Endothelial cell of umbilical vein (primary cell): ENCODE measurements at regions not wholly inside any gene's neighbourhood (a gene's known extent, or its start where the extent isn't known, plus 50 kb on each side); places are given as distances from the start of the nearest gene placed in this dataset.

Source experiments
- BruUV-seq: library from RNA; stranded (reverse); fragments of 400-500 nt; replicated peaks from 2 replicates; lab custom pipeline; 2021; lab: Mats Ljungman, UMichigan
- CTCF ChIA-PET: fragments of 300-600, 350-600 bp; sonication (Branson Sonifier 250); formaldehyde crosslinking; loops from one replicate; lab custom pipeline; 2021; ENCODE audit warnings: antibody characterized with exemption, inconsistent platforms; lab: Charles Lee
- POLR2A ChIA-PET: fragments of 300-600, 350-600 bp; sonication (Branson Sonifier 250); formaldehyde crosslinking; loops from one replicate; lab custom pipeline; 2021; ENCODE audit warnings: antibody characterized with exemption, inconsistent platforms; lab: Charles Lee
- DNase-seq: peaks from one replicate; pipeline ENCODE4 v3.0.0-alpha.2; 2011; ENCODE audit warnings: low read depth, low spot score
- FAIRE-seq: peaks from 2 replicates; lab custom pipeline; 2011; peaks lifted over from hg19 to GRCh38; lab: Jason Lieb, UNC
- H2AFZ ChIP-seq: 2 replicates; pipeline ENCODE4 v1.6.0; 2012; ENCODE audit warnings: low read depth, low read length, control low read depth, inconsistent platforms
- H3K27ac ChIP-seq: 2 replicates; pipeline ENCODE4 v1.5.1; 2011; ENCODE audit warnings: low read depth, mild to moderate bottlenecking, control low read depth, low read length, moderate library complexity; ENCODE audit not compliant: insufficient read depth
- H3K27me3 ChIP-seq, 2 experiments: 2 replicates each; pipeline versions ENCODE4 v1.6.0 to v1.6.1; 2011; ENCODE audit warnings: low read length in 2 of 2, mixed read lengths in 1 of 2; ENCODE audit not compliant: control insufficient read depth in 2 of 2, insufficient read depth in 2 of 2
- H3K36me3 ChIP-seq, 2 experiments: 2 replicates in 1 of 2; 3 replicates in 1 of 2; pipeline ENCODE4 v1.5.1; 2011; ENCODE audit warnings: low read length in 2 of 2, mild to moderate bottlenecking in 1 of 2, moderate library complexity in 1 of 2; ENCODE audit not compliant: control insufficient read depth in 2 of 2, insufficient read depth in 2 of 2; ENCODE audit errors: extremely low read depth in 1 of 2
- H3K4me1 ChIP-seq: 3 replicates; pipeline ENCODE4 v1.5.1; 2011; ENCODE audit warnings: mild to moderate bottlenecking, low read length; ENCODE audit not compliant: control insufficient read depth, insufficient read depth; ENCODE audit errors: extremely low read depth
- H3K4me2 ChIP-seq: 2 replicates; pipeline ENCODE4 v1.6.1; 2011; ENCODE audit warnings: low read length, control low read depth, mixed read lengths; ENCODE audit not compliant: insufficient read depth
- H3K4me3 ChIP-seq, 3 experiments: fragments of 200-600 bp in 1 of 3; sonication (generic), shearing (Covaris generic) in 1 of 3; replicated peaks in 1 of 3; 2 replicates each; pipeline ENCODE4 v1.5.1; 2011 to 2016; ENCODE audit warnings: control low read depth in 3 of 3, low read length in 3 of 3, mild to moderate bottlenecking in 2 of 3, inconsistent platforms in 1 of 3, low read depth in 1 of 3, moderate library complexity in 1 of 3; ENCODE audit not compliant: insufficient read depth in 1 of 3
- H3K79me2 ChIP-seq: 2 replicates; pipeline ENCODE4 v1.6.0; 2012; ENCODE audit warnings: low read length, inconsistent platforms; ENCODE audit not compliant: control insufficient read depth, insufficient read depth
- H3K9ac ChIP-seq: replicated peaks from 2 replicates; pipeline ENCODE3; 2011; ENCODE audit warnings: low read length, control low read depth; ENCODE audit not compliant: insufficient read depth; ENCODE audit errors: extremely low read depth
- H3K9me1 ChIP-seq: replicated peaks from 3 replicates; pipeline ENCODE4 v1.6.0; 2011; ENCODE audit warnings: mild to moderate bottlenecking, low read length; ENCODE audit not compliant: control insufficient read depth, insufficient read depth; ENCODE audit errors: extremely low read depth
- H3K9me3 ChIP-seq: replicated peaks from 2 replicates; pipeline ENCODE4 v1.5.1; 2012; ENCODE audit warnings: low read length, inconsistent platforms; ENCODE audit not compliant: control insufficient read depth, insufficient read depth
- H4K20me1 ChIP-seq: replicated peaks from 2 replicates; pipeline ENCODE3; 2011; ENCODE audit warnings: mild to moderate bottlenecking, low read length; ENCODE audit not compliant: control insufficient read depth, insufficient read depth; ENCODE audit errors: extremely low read depth
- EZH2 ChIP-seq: IDR thresholded peaks from 2 replicates; pipeline ENCODE4 v1.6.1; 2012; ENCODE audit warnings: borderline replicate concordance, low read depth, mild to moderate bottlenecking, moderate library complexity, low read length, inconsistent platforms; ENCODE audit not compliant: severe bottlenecking
- FOS ChIP-seq: IDR thresholded peaks from 2 replicates; pipeline ENCODE4 v1.6.1; 2011; ENCODE audit warnings: mild to moderate bottlenecking, low read length, moderate library complexity, borderline replicate concordance; ENCODE audit not compliant: insufficient read depth
- GATA2 ChIP-seq: IDR thresholded peaks from 2 replicates; pipeline ENCODE4 v1.7.0; 2011; ENCODE audit warnings: low read depth, mild to moderate bottlenecking, moderate library complexity, mixed read lengths, low read length; ENCODE audit not compliant: insufficient read length, insufficient read depth
- JUN ChIP-seq: IDR thresholded peaks from 2 replicates; pipeline ENCODE4 v1.6.1; 2011; ENCODE audit warnings: borderline replicate concordance, low read depth; ENCODE audit not compliant: insufficient read length, insufficient read depth
- MAX ChIP-seq: IDR thresholded peaks from 2 replicates; pipeline ENCODE4 v1.6.1; 2011; ENCODE audit not compliant: insufficient read depth, insufficient read length
- MYC ChIP-seq: IDR thresholded peaks from one replicate; pipeline ENCODE4 v1.6.1; 2011; ENCODE audit warnings: mild to moderate bottlenecking, low read depth, low read length
- POLR2A ChIP-seq: IDR thresholded peaks from 2 replicates; pipeline ENCODE4 v1.6.1; 2012; ENCODE audit warnings: low read depth, mild to moderate bottlenecking, control low read depth, low read length
- POLR2AphosphoS5 ChIP-seq: IDR thresholded peaks from 2 replicates; pipeline ENCODE4 v1.6.1; 2012; ENCODE audit warnings: low read depth, mild to moderate bottlenecking, control low read depth, low read length, moderate library complexity; ENCODE audit not compliant: insufficient read depth
- dilution Hi-C: fragments of 300-500 bp; cut with MboI; formaldehyde crosslinking; loops from one replicate; pipeline ENCODE4 v1.15.0; 2019; ENCODE audit warnings: low sequenced_read_pairs; ENCODE audit not compliant: extremely low pct_ligation_motif_present
- intact Hi-C: fragments of 100-400 bp; cut with micrococcal nuclease; formaldehyde crosslinking; loops from one replicate; pipeline ENCODE4 v1.10.0; 2022
- TF ChIP-seq, protein P1 (sequence below), 2 donors: IDR thresholded peaks; 1 replicate in 1 of 2; 2 replicates in 1 of 2; pipeline ENCODE4 v1.5.1; 2011; ENCODE audit warnings: low read length in 2 of 2, mild to moderate bottlenecking in 2 of 2, moderate library complexity in 2 of 2, control low read depth in 1 of 2, inconsistent platforms in 1 of 2, low read depth in 1 of 2; ENCODE audit not compliant: insufficient read depth in 1 of 2; ENCODE audit errors: extremely low read depth in 1 of 2

DNA sequence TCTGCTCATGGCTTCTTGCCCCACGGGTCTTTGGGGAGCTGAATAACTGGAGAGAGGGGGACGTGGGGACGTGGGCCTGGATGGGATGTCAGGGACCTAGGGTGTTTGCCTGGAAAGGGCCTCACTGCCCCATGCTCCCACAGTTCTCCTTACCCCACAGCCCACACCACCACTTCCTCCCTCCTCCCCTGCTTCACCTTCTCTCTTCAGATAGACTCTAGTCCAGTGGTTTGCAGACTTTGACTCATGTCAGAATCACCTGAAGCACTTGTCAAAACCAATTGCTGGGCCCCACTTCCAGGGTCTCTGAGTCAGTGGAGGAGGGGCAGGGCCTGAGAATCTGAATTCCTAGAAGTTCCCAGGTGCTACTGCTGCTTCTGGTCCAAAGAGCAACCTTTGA, 327.4 kb downstream of the RPS24 start:
- POLR2A ChIA-PET = no interaction called here
- Histone ChIP-seq H3K9me3 (no peaks in the 10 kb centered on the region), H3K9ac (no peak overlapping the region), H3K27ac (no peak overlapping the region), H3K4me3 (no peak overlapping the region), H2AFZ (no peak overlapping the region), H3K27me3 (peaks cover 0 to 3% of the 10 kb centered on the region in 2 experiments), H3K4me2 (no peak overlapping the region), H3K9me1 (no peaks in the 10 kb centered on the region), H3K4me1 (peaks cover 10% of the 10 kb centered on the region), H3K79me2 (no peaks in the 10 kb centered on the region), H4K20me1 (no peaks in the 10 kb centered on the region), H3K36me3 (no peaks in the 10 kb centered on the region)
- no TSS peak for BruUV-seq
- TF ChIP-seq GATA2 = no peak
- FAIRE-seq (no peak), DNase-seq (no peak)
- dilution Hi-C loops (no loop called here), intact Hi-C loops (no loop called here)
- CTCF ChIA-PET = no interaction called here

DNA sequence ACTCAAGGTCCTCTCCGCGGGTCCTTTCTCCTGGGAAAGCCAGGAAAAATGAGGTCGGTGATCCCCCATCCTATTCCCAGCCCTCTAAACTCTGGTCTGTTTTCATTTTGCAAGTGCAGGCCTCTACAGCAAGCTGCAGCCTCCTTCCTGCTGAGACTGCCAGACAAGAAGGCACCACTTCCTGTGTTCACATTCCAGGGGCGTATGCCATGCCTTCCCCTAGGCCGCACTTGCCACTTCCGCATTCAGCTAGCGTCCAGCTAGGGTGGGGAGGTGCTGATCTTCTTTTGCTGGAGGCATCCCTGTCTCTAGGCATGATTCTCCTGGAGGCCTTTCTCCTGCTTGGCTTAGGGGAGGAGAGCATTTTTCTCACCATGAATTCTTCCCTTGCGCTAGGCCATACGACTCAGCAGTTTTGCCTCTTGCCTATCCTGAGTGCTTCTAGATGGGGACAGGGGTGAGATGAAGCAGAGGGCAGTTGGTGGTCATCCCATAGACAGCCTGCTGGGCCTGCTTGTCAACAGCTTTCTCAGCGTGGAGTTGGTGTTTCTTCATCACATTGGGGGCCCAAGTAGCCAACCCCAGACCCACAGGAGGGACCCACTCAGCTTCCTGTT, 328.9 kb downstream of the RPS24 start:
- intact Hi-C loops = no loop called here

More for the DNA sequence above, 328.9 kb downstream of the RPS24 start:
- peak overlapping the region; percentile 2 for H3K27ac ChIP-seq
- no peak overlapping the region for H3K9ac ChIP-seq
- H3K79me2 ChIP-seq = no peaks in the 10 kb centered on the region
- H2AFZ ChIP-seq = peak overlapping the region; percentile 88
- no peaks in the 10 kb centered on the region for H3K9me3 ChIP-seq
- FAIRE-seq (peak; percentile 79), DNase-seq (peak; percentile 42)
- no peaks in the 10 kb centered on the region for H4K20me1 ChIP-seq
- peaks cover 10% of the 10 kb centered on the region for H3K4me1 ChIP-seq
- no peak overlapping the region for H3K4me3 ChIP-seq
- no peak for TF ChIP-seq JUN
- TF ChIP-seq, protein P1, sequence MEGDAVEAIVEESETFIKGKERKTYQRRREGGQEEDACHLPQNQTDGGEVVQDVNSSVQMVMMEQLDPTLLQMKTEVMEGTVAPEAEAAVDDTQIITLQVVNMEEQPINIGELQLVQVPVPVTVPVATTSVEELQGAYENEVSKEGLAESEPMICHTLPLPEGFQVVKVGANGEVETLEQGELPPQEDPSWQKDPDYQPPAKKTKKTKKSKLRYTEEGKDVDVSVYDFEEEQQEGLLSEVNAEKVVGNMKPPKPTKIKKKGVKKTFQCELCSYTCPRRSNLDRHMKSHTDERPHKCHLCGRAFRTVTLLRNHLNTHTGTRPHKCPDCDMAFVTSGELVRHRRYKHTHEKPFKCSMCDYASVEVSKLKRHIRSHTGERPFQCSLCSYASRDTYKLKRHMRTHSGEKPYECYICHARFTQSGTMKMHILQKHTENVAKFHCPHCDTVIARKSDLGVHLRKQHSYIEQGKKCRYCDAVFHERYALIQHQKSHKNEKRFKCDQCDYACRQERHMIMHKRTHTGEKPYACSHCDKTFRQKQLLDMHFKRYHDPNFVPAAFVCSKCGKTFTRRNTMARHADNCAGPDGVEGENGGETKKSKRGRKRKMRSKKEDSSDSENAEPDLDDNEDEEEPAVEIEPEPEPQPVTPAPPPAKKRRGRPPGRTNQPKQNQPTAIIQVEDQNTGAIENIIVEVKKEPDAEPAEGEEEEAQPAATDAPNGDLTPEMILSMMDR (IDR thresholded peaks at IDR 0.05; ENCODE audit: extremely low read depth in 1 of 2, insufficient read depth in 1 of 2, low read depth in 1 of 2, low read length in 2 of 2) = no peak
- no peak for TF ChIP-seq POLR2AphosphoS5
- no peak for TF ChIP-seq MAX
- no peak for TF ChIP-seq POLR2A
- no peak for TF ChIP-seq MYC
- TF ChIP-seq GATA2 = no peak
- no peak for TF ChIP-seq EZH2
- TF ChIP-seq FOS = no peak
- CTCF ChIA-PET = interaction anchor here (1.4 kb wide), 2 partner anchors 295 to 315 kb away, joined by 3 to 4 read pairs; no protein-coding TSS in a partner anchor
- BruUV-seq = no TSS peak
- H3K27me3 ChIP-seq = peaks cover 0 to 3% of the 10 kb centered on the region in 2 experiments
- no peak overlapping the region for H3K4me2 ChIP-seq
- POLR2A ChIA-PET = no interaction called here
- H3K36me3 ChIP-seq = no peaks in the 10 kb centered on the region
- no peaks in the 10 kb centered on the region for H3K9me1 ChIP-seq
- dilution Hi-C loops = no loop called here
